AG09309 (cell line): ENCODE measurements at regions not wholly inside any gene's neighbourhood (a gene's known extent, or its start where the extent isn't known, plus 50 kb on each side); places are given as distances from the start of the nearest gene placed in this dataset.

ENCODE experiments used
- DNase-seq: peaks from one replicate; pipeline ENCODE4 v3.0.0-alpha.2; 2010; ENCODE audit warnings: low read depth
- H3K4me3 ChIP-seq: 2 replicates; pipeline ENCODE4 v1.5.1; 2011; ENCODE audit warnings: mild to moderate bottlenecking, low read depth, low read length, moderate library complexity; ENCODE audit not compliant: control insufficient read depth
- TF ChIP-seq, protein P1 (sequence below): IDR thresholded peaks from 2 replicates; pipeline ENCODE4 v1.5.1; 2011; ENCODE audit warnings: mild to moderate bottlenecking, low read depth, low read length, inconsistent platforms; ENCODE audit not compliant: insufficient read depth, control insufficient read depth; ENCODE audit errors: missing control alignments

DNA sequence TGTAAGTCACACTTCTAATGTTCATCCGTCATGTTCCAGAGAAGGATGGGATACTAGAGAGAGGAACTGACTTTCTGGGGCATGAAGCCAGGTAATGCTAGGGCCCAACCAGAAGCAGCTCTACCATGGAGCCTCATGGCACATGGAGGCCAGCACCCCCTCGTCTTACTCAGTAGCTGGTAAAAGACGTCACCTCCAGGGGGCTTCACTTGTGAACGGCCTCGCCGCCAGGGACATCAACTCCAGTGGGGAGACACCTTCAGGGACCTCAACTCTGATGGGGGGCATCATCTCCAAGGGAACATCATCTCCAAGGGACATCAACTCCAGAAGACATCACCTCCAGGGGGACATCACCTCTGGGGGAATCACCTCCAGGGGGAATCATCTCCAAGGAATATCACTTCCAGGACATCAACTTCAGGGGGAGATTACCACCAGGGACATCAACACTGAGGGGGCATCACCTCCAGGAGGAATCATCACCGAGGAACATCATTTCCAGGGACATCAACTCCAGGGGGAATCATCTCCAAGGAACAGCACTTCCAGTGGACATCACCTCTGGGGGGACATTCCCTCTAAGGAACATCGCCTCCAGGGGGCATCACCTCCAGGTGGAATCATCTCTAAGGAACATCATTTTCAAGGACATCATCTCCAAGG lies 168.4 kb downstream of the NDUFA10 start:
- no peak for DNase-seq
- no peak overlapping the region for H3K4me3 ChIP-seq
- TF ChIP-seq, protein P1, sequence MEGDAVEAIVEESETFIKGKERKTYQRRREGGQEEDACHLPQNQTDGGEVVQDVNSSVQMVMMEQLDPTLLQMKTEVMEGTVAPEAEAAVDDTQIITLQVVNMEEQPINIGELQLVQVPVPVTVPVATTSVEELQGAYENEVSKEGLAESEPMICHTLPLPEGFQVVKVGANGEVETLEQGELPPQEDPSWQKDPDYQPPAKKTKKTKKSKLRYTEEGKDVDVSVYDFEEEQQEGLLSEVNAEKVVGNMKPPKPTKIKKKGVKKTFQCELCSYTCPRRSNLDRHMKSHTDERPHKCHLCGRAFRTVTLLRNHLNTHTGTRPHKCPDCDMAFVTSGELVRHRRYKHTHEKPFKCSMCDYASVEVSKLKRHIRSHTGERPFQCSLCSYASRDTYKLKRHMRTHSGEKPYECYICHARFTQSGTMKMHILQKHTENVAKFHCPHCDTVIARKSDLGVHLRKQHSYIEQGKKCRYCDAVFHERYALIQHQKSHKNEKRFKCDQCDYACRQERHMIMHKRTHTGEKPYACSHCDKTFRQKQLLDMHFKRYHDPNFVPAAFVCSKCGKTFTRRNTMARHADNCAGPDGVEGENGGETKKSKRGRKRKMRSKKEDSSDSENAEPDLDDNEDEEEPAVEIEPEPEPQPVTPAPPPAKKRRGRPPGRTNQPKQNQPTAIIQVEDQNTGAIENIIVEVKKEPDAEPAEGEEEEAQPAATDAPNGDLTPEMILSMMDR: no peak

GRCh38 chr2:239855863-239856587 lies 169.1 kb downstream of the NDUFA10 start:
- TF ChIP-seq, protein P1: no peak
- H3K4me3 ChIP-seq: no peak overlapping the region
- no peak for DNase-seq

DNA sequence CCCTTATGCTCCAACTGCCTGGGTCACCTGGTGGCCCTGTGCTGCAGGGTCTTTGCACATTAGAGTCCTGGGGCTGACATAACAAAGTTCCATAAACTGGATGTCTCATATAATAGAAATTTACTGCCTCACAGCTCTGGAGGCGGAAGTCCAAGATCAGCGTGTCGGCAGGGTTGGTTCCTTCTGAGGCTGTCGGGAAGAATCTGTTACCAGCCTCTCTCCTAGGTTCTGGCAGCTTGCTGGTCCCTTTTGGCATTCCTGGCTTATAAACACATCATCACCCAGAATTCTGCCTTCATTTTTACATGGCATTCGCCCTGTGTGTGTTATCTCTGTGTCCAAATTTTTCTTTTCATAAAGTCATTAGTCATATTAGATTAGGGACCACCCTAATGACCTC lies 170.5 kb downstream of the NDUFA10 start:
- no peak overlapping the region for H3K4me3 ChIP-seq
- TF ChIP-seq, protein P1: no peak
- no peak for DNase-seq

DNA sequence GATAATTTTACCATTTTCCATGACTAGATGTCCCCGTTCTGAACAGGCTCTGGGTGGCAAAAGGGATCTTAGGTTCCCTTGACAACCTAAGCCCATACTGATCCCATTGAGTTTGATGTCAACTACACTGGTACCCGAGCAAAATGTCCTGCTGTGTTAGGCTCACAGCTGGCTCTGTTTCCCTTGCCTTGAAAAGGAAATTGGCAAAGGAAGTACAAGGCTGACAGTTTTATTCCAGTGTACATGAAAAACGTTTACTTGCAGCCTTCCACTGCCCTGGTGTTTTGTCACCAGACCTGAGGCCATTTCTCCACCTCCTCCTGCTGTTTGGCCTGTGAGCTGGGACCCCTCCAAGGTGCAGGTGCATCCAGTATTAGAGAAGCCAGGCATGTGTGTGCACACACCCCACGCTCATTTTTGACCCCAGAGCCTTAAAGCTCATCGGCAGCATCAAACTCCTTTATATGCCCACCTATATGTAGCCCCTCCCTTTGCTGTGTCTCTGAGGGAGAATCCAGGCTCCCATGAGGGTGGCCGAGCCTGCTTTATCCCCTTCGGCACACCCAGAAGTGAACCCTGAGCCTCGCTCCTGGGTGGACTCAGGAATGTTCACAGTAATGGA lies 171.3 kb downstream of the NDUFA10 start:
- TF ChIP-seq, protein P1: no peak
- no peak for DNase-seq
- no peak overlapping the region for H3K4me3 ChIP-seq

- TF ChIP-seq, protein P1: no peak
- DNase-seq: no peak
- H3K4me3 ChIP-seq: no peak overlapping the region
Observed at GRCh38 chr2:239853121-239853520, 172.0 kb downstream of the NDUFA10 start.

- TF ChIP-seq, protein P1: no peak
- DNase-seq: no peak
- H3K4me3 ChIP-seq: no peak overlapping the region
Observed at GRCh38 chr2:239852272-239852671, 172.9 kb downstream of the NDUFA10 start.
